Activated T-cell treated with anti-CD3 and anti-CD28 coated beads, Interleukin-2, amount 50 U/mL, for 24 hours (primary cell): ENCODE measurements at regions not wholly inside any gene's neighbourhood (a gene's known extent, or its start where the extent isn't known, plus 50 kb on each side); places are given as distances from the start of the nearest gene placed in this dataset.

Source experiments
- DNase-seq: peaks from one replicate; pipeline ENCODE4 v3.0.0-alpha.2; 2020
- H3K27ac Mint-ChIP-seq: 2 replicates; pipeline ENCODE4 v1.8.0; 2020; ENCODE audit warnings: mild to moderate bottlenecking, mixed read lengths
- H3K27me3 Mint-ChIP-seq: 2 replicates; pipeline ENCODE4 v1.8.0; 2020; ENCODE audit warnings: mixed read lengths
- H3K36me3 Mint-ChIP-seq: 2 replicates; pipeline ENCODE4 v1.8.0; 2020; ENCODE audit warnings: low read depth, mixed read lengths
- H3K4me1 Mint-ChIP-seq: 2 replicates; pipeline ENCODE4 v1.8.0; 2020; ENCODE audit warnings: low read depth, mixed read lengths
- H3K4me3 Mint-ChIP-seq: 2 replicates; pipeline ENCODE4 v1.8.0; 2020; ENCODE audit warnings: mild to moderate bottlenecking, moderate library complexity, mixed read lengths
- H3K9me3 Mint-ChIP-seq: 2 replicates; pipeline ENCODE4 v1.8.0; 2020; ENCODE audit warnings: mixed read lengths

DNA sequence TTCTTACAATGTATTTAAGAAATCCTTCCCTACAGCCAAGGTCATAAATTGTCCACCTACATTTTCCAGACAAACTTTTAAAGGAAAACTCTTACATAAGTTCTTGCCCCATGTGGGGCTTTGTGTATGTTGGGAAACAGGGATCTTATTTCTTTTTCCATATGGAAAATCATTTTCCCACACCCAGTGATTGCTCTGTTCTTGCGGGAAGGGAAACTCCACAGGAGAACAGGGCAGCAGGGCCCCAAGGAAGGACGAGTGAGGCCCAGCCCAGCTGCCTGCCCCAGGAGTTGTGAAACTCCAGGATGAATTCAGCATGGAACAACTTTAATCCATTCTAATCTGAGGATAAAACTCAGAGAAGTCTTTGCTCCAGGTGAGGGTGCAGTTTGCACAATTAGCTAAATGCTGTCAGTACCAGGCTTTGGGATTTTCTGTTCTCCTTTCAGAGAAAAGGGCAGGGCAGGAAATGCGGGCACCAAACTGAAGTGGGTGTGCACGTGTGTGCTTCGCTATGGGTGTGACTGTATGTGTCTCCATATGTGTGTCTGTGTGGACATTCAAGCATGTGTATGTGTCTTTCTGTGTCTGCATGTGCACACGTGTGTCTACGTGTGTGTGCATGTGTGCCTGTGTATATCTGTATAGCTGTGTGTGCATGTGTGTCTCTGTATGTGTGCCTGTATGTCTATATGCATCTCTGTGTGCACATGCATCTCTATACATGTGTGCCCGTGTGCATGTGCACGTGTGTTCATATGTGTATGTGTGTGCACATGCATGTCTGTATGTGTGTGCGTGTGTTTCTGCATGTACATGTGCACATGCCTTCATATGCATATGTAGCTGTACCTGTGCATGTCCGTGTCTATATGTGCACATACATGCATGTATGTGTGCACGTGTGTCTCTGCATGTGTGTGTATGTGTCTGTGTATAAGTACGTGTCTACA lies 102.0 kb upstream of the FAM20C start:
- Mint-ChIP-seq H3K4me3 (no peak overlapping the region), H3K9me3 (no peaks in the 10 kb centered on the region), H3K36me3 (no peaks in the 10 kb centered on the region), H3K27me3 (peaks cover 13% of the 10 kb centered on the region), H3K27ac (no peak overlapping the region), H3K4me1 (peaks cover 7% of the 10 kb centered on the region)
- no peak for DNase-seq

DNA sequence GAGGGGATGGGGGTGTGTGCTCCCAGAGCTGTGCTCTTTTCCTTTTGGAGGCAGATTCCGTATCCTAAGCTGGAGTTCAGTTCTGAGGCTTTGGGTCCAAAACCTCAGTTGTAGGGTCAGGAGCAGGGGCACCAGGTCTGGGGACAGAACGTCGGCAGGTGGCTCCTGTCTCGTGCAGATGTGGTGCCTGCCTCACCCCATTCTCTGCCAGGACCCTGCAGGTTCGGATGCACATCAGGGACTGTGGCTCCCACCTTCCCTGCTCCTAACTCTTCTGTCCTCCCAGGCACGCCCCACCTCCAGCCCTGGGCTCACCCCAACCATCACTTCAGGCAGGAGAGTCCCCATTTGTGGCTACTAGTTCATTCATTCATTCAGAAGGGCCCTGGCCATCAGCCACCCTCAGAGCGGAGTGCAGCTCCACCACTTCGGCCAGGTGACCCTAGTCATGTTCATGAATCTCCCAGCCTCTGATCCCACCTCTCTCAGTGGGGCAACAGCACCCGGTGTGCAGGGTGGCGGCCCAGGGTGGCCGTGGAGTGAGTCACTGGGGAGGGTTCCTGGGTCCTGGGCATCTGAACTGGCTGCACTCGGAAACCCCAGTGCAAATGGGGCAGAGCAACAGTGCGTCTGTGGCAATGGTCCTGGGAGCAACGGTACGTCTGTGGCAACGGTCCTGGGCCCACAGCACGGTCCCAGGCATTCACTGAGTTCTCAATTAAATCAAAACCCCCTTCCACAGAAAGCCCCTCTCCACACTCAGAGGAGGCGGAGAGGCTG lies 100.8 kb upstream of the FAM20C start:
- DNase-seq, result no peak
- Mint-ChIP-seq H3K36me3 (no peaks in the 10 kb centered on the region), H3K4me1 (peaks cover 7% of the 10 kb centered on the region), H3K27me3 (peaks cover 16% of the 10 kb centered on the region), H3K4me3 (no peak overlapping the region), H3K27ac (no peak overlapping the region), H3K9me3 (no peaks in the 10 kb centered on the region)

DNA sequence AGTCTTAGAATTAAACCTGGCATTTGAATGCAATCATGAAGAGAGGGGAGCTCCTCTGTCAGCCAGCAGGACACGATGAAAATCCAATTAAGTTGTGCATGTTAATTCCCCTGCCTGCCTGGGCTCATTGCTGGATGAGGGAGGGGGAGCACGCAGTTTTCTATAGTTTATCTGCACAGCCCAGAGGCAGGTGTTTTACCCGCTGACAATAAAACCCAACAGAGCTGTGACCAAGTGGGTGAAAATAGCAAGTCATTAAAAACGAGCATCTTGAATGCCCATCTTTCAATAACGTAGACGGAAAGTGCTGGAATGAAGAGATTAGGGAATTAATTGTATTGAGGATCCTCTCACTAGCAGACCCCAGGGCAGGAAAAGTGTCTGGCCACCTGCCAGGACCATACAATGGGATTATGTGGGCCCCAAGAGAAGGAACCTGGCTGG lies 100.1 kb upstream of the FAM20C start:
- H3K27me3 Mint-ChIP-seq, result peaks cover 16% of the 10 kb centered on the region
- no peak overlapping the region for H3K27ac Mint-ChIP-seq
- DNase-seq, result no peak
- no peaks in the 10 kb centered on the region for H3K36me3 Mint-ChIP-seq
- no peaks in the 10 kb centered on the region for H3K9me3 Mint-ChIP-seq
- H3K4me3 Mint-ChIP-seq, result no peak overlapping the region
- H3K4me1 Mint-ChIP-seq, result peaks cover 7% of the 10 kb centered on the region

DNA sequence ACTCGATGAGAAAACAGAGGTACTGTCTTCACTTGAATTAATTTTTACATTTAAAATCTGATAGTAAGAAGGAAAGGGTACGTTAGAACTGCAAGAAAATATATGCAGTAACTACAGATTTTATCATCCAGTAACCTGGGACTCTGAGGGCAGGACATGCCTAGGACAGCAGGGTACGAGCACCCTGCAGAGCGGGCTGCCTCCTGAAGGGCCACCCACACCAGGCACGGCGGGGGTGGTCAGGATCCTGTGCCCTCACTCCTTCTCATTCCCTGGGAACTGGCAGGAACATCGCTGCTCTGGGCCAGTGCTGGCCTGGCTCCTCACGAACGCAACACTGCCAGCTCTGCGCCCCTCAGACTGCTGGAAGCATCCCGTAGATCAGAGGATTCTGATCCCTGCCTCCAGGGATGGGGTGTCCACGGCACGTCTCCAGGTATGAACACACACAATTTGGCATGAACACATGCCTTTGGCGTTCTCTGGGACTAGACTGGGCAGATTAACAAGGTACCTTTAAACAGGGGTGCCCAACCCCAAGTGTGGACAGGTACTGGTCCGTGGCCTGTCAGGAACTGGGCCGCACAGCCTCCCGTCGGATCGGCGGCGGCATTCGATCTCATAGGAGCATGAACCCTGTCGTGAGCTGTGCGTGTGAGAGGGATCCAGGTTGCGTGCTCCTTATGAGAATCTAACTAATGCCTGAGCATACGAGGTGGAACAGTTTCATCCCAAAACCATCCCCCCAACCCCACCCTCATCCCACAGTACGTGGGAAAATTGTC lies 99.3 kb upstream of the FAM20C start:
- no peak overlapping the region for H3K4me3 Mint-ChIP-seq
- H3K4me1 Mint-ChIP-seq, result peaks cover 7% of the 10 kb centered on the region
- H3K36me3 Mint-ChIP-seq, result no peaks in the 10 kb centered on the region
- H3K27me3 Mint-ChIP-seq, result peaks cover 16% of the 10 kb centered on the region
- H3K27ac Mint-ChIP-seq, result no peak overlapping the region
- no peak for DNase-seq
- peaks cover under 1% of the 10 kb centered on the region for H3K9me3 Mint-ChIP-seq

DNA sequence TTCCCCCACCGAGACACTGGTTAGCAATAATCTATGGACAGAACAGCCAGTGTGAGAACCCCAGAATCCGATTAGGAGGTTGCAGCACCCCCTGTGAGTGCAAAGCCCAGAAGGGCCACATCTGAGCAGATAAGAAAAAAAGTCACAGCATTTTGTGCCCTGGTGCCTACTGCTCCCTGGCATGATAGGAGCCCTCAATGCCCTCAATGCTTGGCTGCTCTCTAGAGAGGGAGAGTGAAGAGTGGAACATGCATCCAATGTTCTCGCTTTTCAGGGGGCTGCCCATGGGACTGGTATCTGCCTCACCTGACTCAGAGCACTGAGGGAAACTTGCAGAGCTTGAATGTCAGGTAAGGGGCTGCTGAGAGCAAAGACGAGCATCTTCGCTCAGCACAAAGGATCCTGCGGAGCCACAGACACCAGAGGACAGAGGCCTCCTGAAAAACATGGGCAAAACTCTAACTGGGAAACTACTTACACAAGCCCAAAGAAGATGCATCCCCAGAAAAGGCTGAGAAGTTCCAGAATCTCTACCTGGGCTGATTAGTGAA lies 98.0 kb upstream of the FAM20C start:
- peaks cover 5% of the 10 kb centered on the region for H3K4me1 Mint-ChIP-seq
- H3K36me3 Mint-ChIP-seq, result no peaks in the 10 kb centered on the region
- no peak overlapping the region for H3K4me3 Mint-ChIP-seq
- H3K9me3 Mint-ChIP-seq, result peaks cover 5% of the 10 kb centered on the region
- DNase-seq, result no peak
- H3K27ac Mint-ChIP-seq, result no peak overlapping the region
- peaks cover 16% of the 10 kb centered on the region for H3K27me3 Mint-ChIP-seq

DNA sequence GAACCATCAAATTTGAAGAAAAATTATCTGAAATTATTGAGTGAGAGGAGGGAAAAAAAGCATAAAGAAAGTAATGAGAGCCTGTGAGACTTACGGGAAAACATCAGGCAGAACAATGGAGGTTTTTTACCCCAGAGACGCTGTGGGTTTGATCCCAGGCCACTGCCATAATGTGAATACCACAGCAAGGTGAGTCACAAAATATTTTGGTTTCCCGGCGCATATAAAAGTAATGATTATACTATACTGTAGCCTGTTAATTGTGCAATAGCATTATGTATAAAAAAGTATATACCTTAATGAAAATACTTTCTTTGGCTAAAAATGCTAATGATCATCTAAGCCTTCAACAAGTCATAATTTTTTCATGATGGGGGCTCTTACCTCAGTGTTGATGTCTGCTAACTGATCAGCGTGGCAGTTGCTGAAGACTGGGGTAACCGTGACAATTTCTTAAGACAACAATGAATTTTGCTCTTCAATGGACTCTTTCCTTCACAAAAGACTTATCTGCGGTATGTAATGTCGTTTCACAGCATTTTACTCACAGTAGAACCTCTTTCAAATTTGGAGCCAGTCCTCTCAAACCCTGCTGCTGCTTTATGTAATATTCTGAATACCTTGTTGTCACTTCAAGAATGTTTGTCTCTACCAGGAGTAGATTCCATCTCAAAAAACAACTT lies 97.0 kb upstream of the FAM20C start:
- DNase-seq, result no peak
- H3K27me3 Mint-ChIP-seq, result peaks cover 16% of the 10 kb centered on the region

DNA sequence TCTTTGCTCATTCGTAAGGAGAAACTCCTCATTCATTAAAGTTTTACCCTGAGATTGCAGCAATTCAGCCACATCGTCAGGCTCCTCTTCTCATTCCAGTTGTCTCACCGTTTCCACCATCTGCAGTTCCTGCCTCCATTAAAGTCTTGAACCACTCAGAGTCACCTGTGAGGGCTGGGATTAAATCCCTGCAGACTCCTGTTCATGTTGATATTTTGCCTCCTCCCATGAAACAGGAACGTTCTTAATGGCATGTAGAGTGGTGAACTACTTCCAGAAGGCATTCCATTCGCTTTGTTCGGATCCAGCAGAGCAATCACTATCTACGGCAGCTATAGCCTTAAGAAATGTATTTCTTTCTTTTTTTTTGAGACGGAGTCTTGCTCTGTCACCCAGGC lies 96.5 kb upstream of the FAM20C start:
- Mint-ChIP-seq H3K27ac (no peak overlapping the region), H3K36me3 (no peaks in the 10 kb centered on the region), H3K9me3 (peaks cover 5% of the 10 kb centered on the region), H3K4me3 (no peak overlapping the region), H3K4me1 (no peaks in the 10 kb centered on the region), H3K27me3 (peaks cover 15% of the 10 kb centered on the region)
- no peak for DNase-seq

More for the DNA sequence above, 97.0 kb upstream of the FAM20C start:
- peaks cover 3% of the 10 kb centered on the region for H3K4me1 Mint-ChIP-seq
- no peaks in the 10 kb centered on the region for H3K36me3 Mint-ChIP-seq
- no peak overlapping the region for H3K27ac Mint-ChIP-seq
- H3K9me3 Mint-ChIP-seq, result peaks cover 5% of the 10 kb centered on the region
- no peak overlapping the region for H3K4me3 Mint-ChIP-seq

DNA sequence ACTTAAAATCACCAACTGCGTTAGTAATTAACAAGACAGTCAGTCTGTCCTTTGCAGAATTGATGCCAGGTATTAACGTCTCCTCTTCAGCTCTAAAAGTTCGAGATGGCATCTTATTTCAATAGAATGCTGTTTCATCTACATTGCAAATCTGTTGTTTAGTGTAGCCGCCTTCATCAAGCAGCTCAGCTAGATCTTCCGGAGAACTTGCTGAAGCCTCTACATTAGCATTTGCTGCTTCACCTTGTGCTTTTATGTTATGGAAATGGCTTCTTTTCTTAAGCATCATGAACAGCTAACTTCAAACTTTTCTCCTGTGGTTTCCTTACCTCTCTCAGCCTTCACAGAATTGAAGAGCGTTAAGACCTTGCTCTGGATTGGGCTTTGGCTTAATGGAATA lies 95.5 kb upstream of the FAM20C start:
- Mint-ChIP-seq H3K9me3 (peaks cover 5% of the 10 kb centered on the region), H3K36me3 (no peaks in the 10 kb centered on the region), H3K27me3 (peaks cover 12% of the 10 kb centered on the region), H3K27ac (no peak overlapping the region), H3K4me3 (no peak overlapping the region), H3K4me1 (peaks cover under 1% of the 10 kb centered on the region)
- no peak for DNase-seq

DNA sequence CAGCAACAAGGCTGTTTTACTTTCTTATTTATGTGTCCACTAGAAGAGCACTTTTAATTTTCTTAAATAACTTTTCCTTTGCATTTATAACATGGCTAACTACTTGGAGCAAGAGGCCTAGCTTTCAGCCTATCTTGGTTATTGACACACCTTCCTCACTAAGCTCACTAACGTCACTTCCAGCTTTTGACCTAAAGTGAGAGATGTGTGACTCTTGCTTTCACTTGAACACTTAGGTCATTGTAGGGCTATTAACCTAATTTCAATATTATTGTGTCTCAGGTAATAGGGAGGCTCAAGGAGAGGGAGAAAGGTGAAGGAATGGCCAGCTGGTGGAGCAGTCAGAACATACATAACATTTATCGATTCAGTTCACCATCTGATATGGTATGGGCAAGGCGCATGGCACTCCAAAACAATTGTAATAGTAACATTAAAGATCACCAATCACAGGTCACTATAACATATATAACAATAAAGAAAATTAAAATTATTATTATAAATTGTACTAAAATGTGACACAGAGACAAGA lies 95.0 kb upstream of the FAM20C start:
- H3K4me3 Mint-ChIP-seq, result no peak overlapping the region
- no peak overlapping the region for H3K27ac Mint-ChIP-seq
- peaks cover 6% of the 10 kb centered on the region for H3K4me1 Mint-ChIP-seq
- DNase-seq, result no peak
- peaks cover 5% of the 10 kb centered on the region for H3K9me3 Mint-ChIP-seq
- no peaks in the 10 kb centered on the region for H3K36me3 Mint-ChIP-seq
- peaks cover 12% of the 10 kb centered on the region for H3K27me3 Mint-ChIP-seq

DNA sequence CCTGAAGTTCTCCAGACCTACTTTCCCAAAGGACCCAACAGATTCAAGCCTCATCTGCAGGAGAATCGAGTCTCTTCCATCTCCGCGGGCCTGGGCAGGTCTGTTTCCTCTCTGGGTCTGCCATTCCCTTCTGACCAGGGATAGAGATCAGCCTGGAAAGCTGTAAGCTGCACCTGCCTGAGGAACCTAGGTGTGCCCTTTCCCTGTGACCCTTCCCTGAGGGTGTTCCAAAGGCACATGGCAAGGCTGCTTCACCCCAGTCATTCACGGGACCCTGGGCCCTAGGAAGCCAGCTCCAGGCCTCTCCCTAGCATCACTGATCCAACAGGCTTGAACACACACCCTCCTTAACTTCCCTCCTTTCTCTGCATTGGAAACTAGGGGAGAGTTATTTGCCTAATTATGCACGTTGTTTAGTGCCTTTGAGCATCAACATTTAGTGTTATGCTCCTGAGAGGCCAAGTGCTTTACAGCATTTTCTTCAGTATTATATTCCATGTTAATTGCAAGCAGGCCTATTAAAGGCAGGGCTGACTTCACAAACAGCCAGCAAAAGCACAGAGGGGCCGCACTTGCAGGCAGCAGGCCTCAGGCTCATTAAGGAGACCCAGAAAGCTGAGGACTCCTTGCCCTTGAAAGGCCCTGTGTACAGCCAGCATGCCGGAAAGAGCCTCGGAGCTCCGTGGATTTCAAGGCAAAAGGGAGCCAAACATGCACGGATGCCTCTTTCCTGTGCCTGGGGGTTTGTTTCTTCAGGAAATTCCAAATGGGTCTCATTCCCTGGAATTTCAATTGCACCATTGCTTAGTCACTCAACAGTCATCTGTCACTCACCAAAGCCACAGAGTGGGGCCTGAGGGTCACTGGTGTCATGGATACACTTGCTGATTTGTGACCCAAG lies 91.0 kb upstream of the FAM20C start:
- peaks cover 9% of the 10 kb centered on the region for H3K27me3 Mint-ChIP-seq
- H3K27ac Mint-ChIP-seq, result no peak overlapping the region
- peaks cover 12% of the 10 kb centered on the region for H3K4me1 Mint-ChIP-seq
- H3K9me3 Mint-ChIP-seq, result peaks cover 5% of the 10 kb centered on the region
- no peaks in the 10 kb centered on the region for H3K36me3 Mint-ChIP-seq
- no peak for DNase-seq
- H3K4me3 Mint-ChIP-seq, result no peak overlapping the region

DNA sequence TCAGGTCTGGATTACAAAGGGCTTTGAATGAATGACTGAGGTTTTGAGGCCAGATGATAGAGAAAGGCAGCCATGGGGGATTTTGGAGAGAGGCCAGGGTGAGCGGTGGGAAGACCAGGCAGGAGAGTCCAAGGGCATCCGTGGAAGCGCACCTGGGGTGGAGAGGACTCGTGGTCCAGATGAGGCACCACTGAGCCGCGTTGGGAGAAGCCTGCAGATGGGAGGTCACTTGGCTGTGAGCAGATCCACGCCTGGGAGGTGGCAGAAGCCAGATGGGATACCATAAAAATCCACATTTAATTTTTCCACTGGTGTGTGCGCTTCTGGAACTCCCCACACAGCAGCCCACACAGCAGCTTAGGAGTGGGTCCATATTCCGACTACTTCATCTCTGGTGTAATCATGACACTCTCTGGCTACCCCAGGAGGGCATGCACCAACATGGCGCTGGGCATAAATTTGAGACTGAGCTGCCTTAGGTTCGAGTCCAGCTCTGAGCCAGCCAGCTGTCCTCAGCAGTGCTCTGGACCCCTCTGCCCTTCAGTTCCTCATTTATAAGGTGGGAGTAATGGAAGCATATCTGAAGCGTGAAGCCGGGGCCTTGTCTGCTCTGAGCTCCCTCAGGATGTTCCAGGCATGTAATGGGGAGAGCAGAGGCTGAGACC lies 90.2 kb upstream of the FAM20C start:
- H3K4me3 Mint-ChIP-seq, result no peak overlapping the region
- peaks cover 12% of the 10 kb centered on the region for H3K4me1 Mint-ChIP-seq
- DNase-seq, result no peak
- no peak overlapping the region for H3K27ac Mint-ChIP-seq
- peaks cover 5% of the 10 kb centered on the region for H3K9me3 Mint-ChIP-seq
- H3K27me3 Mint-ChIP-seq, result peaks cover 14% of the 10 kb centered on the region
- H3K36me3 Mint-ChIP-seq, result no peaks in the 10 kb centered on the region

DNA sequence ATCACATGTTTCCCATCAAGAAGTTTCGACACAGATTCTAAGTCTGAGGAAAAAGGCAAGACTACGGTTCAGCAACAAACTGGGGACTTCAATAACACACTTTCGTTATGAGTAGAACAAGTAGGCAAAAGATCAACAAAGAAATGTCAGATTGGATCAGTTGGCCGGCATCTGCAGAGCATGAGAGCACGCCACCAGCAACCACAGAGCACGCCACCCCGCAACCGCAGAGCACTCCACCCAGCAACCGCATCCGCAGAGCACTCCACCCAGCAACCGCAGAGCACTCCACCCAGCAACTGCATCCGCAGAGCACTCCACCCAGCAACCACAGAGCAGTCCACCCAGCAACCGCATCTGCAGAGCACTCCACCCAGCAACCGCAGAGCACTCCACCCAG lies 89.7 kb upstream of the FAM20C start:
- Mint-ChIP-seq H3K4me3 (no peak overlapping the region), H3K36me3 (no peaks in the 10 kb centered on the region), H3K9me3 (peaks cover 5% of the 10 kb centered on the region), H3K27ac (no peak overlapping the region), H3K27me3 (peaks cover 14% of the 10 kb centered on the region), H3K4me1 (peaks cover 12% of the 10 kb centered on the region)
- no peak for DNase-seq
